GM12878 (cell line): ENCODE measurements at regions not wholly inside any gene's neighbourhood (a gene's known extent, or its start where the extent isn't known, plus 50 kb on each side); places are given as distances from the start of the nearest gene placed in this dataset.

Source experiments
- ATAC-seq: fragments of 200-7000 bp; cut with Tn5 transposase; 3 replicates; pipeline ENCODE4 v1.9.1; 2020; ENCODE audit warnings: mild to moderate bottlenecking, moderate library complexity
- BruUV-seq: library from RNA; stranded (reverse); fragments of 400-500 nt; replicated peaks from 2 replicates; lab custom pipeline; 2021; lab: Mats Ljungman, UMichigan
- CTCF ChIA-PET: fragments of 300-600 bp; sonication (Branson Sonifier 250); formaldehyde crosslinking; extraction: SDS; loops from one replicate; lab custom pipeline; 2021; ENCODE audit warnings: inconsistent platforms; lab: Yijun Ruan, JAX
- POLR2A ChIA-PET: fragments of 350-600 bp; formaldehyde crosslinking; extraction: SDS; loops from one replicate; lab custom pipeline; 2021; ENCODE audit warnings: inconsistent platforms; lab: Charles Lee
- RAD21 ChIA-PET: fragments of 300-600 bp; sonication (Branson Sonifier 250); formaldehyde crosslinking; loops from one replicate; lab custom pipeline; 2023; ENCODE audit warnings: antibody characterized with exemption; ENCODE audit not compliant: unreplicated experiment; lab: Charles Lee
- SMC1A ChIA-PET: fragments of 300-600 bp; sonication (Branson Sonifier 250); formaldehyde crosslinking; loops from one replicate; lab custom pipeline; 2023; ENCODE audit not compliant: unreplicated experiment, uncharacterized antibody; lab: Charles Lee
- DNase-seq: peaks from one replicate; pipeline ENCODE4 v3.0.0-alpha.2; 2011; ENCODE audit warnings: low read depth, low spot score
- FAIRE-seq: peaks from 3 replicates; lab custom pipeline; 2011; peaks lifted over from hg19 to GRCh38; lab: Jason Lieb, UNC
- H2AFZ ChIP-seq: 2 replicates; pipeline ENCODE4 v1.6.0; 2011; ENCODE audit warnings: low read depth, low read length, control low read depth; ENCODE audit not compliant: control insufficient read depth
- H3K27ac ChIP-seq: 2 replicates; pipeline ENCODE4 v1.5.1; 2011; ENCODE audit warnings: control low read depth; ENCODE audit not compliant: control insufficient read depth, insufficient read depth
- H3K27me3 ChIP-seq, 2 experiments: replicated peaks in 1 of 2; 2 replicates each; pipeline versions ENCODE4 v1.6.0 to v1.6.1; 2011; ENCODE audit warnings: low read length in 1 of 2; ENCODE audit not compliant: control insufficient read depth in 2 of 2, insufficient read depth in 2 of 2
- H3K36me3 ChIP-seq, 2 experiments: 2 replicates each; pipeline ENCODE4 v1.5.1; 2011; ENCODE audit warnings: low read length in 1 of 2; ENCODE audit not compliant: control insufficient read depth in 2 of 2, insufficient read depth in 2 of 2
- H3K4me1 ChIP-seq: 2 replicates; pipeline ENCODE4 v1.6.1; 2011; ENCODE audit warnings: mild to moderate bottlenecking, low read length, moderate library complexity, mixed read lengths; ENCODE audit not compliant: control insufficient read depth, insufficient read depth
- H3K4me2 ChIP-seq: 2 replicates; pipeline ENCODE4 v1.6.0; 2011; ENCODE audit warnings: control low read depth; ENCODE audit not compliant: control insufficient read depth, insufficient read depth
- H3K4me3 ChIP-seq: fragments of 200-600 bp; sonication (generic); 2 replicates; pipeline ENCODE4 v1.5.1; 2016
- H3K79me2 ChIP-seq: 2 replicates; pipeline ENCODE4 v1.6.0; 2011; ENCODE audit warnings: low read length; ENCODE audit not compliant: control insufficient read depth, insufficient read depth
- H3K9ac ChIP-seq: 2 replicates; pipeline ENCODE4 v1.8.0; 2011; ENCODE audit warnings: low read length, control low read depth, mixed read lengths; ENCODE audit not compliant: control insufficient read depth, insufficient read depth
- H3K9me3 ChIP-seq: replicated peaks from 3 replicates; pipeline ENCODE4 v1.5.1; 2011; ENCODE audit warnings: mild to moderate bottlenecking, low read length; ENCODE audit not compliant: control insufficient read depth, insufficient read depth
- H4K20me1 ChIP-seq: 2 replicates; pipeline ENCODE4 v1.6.0; 2011; ENCODE audit not compliant: control insufficient read depth, insufficient read depth
- ASH2L ChIP-seq: fragments of 300-600, 200-600 bp; sonication (generic); IDR thresholded peaks from 2 replicates; pipeline ENCODE4 v1.6.1; 2017; ENCODE audit warnings: low read depth, mild to moderate bottlenecking, borderline replicate concordance
- HDGF ChIP-seq: fragments of 450-650 bp; IDR thresholded peaks from 2 replicates; pipeline ENCODE4 v1.6.1; 2016; ENCODE audit warnings: antibody characterized with exemption
- KAT2A ChIP-seq: conservative IDR thresholded peaks from 2 replicates; pipeline ENCODE4 v1.6.1; 2011; ENCODE audit warnings: low read depth, low read length; ENCODE audit not compliant: control insufficient read depth
- MLLT1 ChIP-seq: fragments of 450-650 bp; IDR thresholded peaks from 2 replicates; pipeline ENCODE4 v1.6.1; 2016; ENCODE audit warnings: mild to moderate bottlenecking
- POU2F2 ChIP-seq: IDR thresholded peaks from 3 replicates; pipeline ENCODE4 v1.6.1; 2011; ENCODE audit warnings: low read depth, mild to moderate bottlenecking, low read length, borderline replicate concordance
- RBBP5 ChIP-seq: fragments of 200-600 bp; sonication (generic); conservative IDR thresholded peaks from 2 replicates; pipeline ENCODE4 v1.6.1; 2016
- TCF7 ChIP-seq: IDR thresholded peaks from 2 replicates; pipeline ENCODE4 v1.6.1; 2014; ENCODE audit warnings: antibody characterized with exemption, borderline replicate concordance
- ZNF592 ChIP-seq: fragments of 450-650 bp; IDR thresholded peaks from 2 replicates; pipeline ENCODE4 v1.6.1; 2017; ENCODE audit warnings: mild to moderate bottlenecking, moderate library complexity
- ZSCAN29 ChIP-seq: fragments of 450-650 bp; IDR thresholded peaks from 2 replicates; pipeline ENCODE4 v1.6.1; 2017; ENCODE audit warnings: mild to moderate bottlenecking, moderate library complexity
- WGBS: methylation state at CpG from one replicate; pipeline ENCODE4 v1.1.6; 2016; ENCODE audit warnings: low lambda C conversion rate; ENCODE audit not compliant: insufficient replicate concordance, insufficient coverage; ENCODE audit errors: missing lambda C conversion rate; 5-methylcytosine and 5-hydroxymethylcytosine counted together
- in situ Hi-C: fragments of 300-500 bp; cut with MboI; formaldehyde crosslinking; loops from 9 replicates; pipeline ENCODE4 v1.14.3; 2018; ENCODE audit warnings: mixed read lengths
- intact Hi-C: fragments of 100-400 bp; cut with micrococcal nuclease; formaldehyde crosslinking; loops from one replicate; pipeline ENCODE4 v1.14.2; 2022; ENCODE audit not compliant: unreplicated experiment

GRCh38 chr10:60576130-60577069 is 186.7 kb upstream of the ANK3 start:
- Histone ChIP-seq H3K9me3 (no peaks in the 10 kb centered on the region), H2AFZ (no peak overlapping the region), H3K36me3 (no peaks in the 10 kb centered on the region), H3K27ac (no peak overlapping the region), H3K27me3 (no peaks in the 10 kb centered on the region), H3K79me2 (no peaks in the 10 kb centered on the region), H3K9ac (no peak overlapping the region), H3K4me2 (no peak overlapping the region), H3K4me1 (no peaks in the 10 kb centered on the region), H4K20me1 (no peaks in the 10 kb centered on the region), H3K4me3 (no peak overlapping the region)
- POLR2A ChIA-PET = no interaction called here
- in situ Hi-C loops (no loop called here), intact Hi-C loops (no loop called here)
- no peak for DNase-seq
- TF ChIP-seq ASH2L = no peak
- TF ChIP-seq POU2F2 = no peak
- TF ChIP-seq ZSCAN29 = no peak
- no peak for TF ChIP-seq KAT2A
- no peak for TF ChIP-seq MLLT1
- no peak for TF ChIP-seq TCF7
- TF ChIP-seq RBBP5 = no peak
- no peak for TF ChIP-seq HDGF
- no peak for TF ChIP-seq ZNF592
- CTCF ChIA-PET = no interaction called here
- BruUV-seq = no TSS peak
- WGBS = 25% methylated on average over 6 of the region's 6 CpGs
- SMC1A ChIA-PET = interaction anchor here (0.9 kb wide), 1 partner anchor 227 kb away, joined by 3 read pairs; no protein-coding TSS in a partner anchor
- RAD21 ChIA-PET = no interaction called here
- ATAC-seq = no peak
- no peak for FAIRE-seq
